ENCODE measurements at regions not wholly inside any gene's neighbourhood (a gene's known extent, or its start where the extent isn't known, plus 50 kb on each side); places are given as distances from the start of the nearest gene placed in this dataset.

DNA sequence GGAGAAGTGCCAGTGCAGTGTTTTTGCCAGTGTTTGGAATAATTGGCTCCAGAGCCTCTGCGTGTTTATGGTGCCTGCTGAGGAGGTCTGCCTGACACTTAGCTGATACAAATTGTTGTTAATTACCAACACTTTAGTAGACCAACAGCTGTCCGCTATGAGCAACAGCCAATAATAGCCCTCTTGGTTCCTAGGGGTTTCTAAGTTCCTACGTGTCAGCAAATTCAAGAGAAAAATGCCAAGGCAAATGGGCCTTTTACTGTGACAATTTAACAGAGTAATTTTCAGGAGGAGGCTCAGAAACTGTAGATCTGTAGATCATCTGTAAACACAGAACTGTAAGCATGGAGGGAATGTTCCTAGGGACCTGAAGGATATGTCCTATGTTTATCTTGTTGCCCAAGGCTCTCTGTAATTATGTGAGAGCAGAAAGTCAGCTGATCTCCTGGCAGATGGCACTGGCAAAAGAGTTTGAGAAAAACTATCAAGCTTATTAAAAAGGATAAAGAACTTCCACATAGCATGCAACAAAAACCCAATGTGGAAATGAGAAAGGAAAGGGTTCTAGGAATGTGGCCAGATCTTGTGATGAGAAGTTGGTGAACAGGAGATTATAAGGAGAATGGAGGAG is 157.7 kb downstream of the GJA1 start:
- TF ChIP-seq, protein P1, sequence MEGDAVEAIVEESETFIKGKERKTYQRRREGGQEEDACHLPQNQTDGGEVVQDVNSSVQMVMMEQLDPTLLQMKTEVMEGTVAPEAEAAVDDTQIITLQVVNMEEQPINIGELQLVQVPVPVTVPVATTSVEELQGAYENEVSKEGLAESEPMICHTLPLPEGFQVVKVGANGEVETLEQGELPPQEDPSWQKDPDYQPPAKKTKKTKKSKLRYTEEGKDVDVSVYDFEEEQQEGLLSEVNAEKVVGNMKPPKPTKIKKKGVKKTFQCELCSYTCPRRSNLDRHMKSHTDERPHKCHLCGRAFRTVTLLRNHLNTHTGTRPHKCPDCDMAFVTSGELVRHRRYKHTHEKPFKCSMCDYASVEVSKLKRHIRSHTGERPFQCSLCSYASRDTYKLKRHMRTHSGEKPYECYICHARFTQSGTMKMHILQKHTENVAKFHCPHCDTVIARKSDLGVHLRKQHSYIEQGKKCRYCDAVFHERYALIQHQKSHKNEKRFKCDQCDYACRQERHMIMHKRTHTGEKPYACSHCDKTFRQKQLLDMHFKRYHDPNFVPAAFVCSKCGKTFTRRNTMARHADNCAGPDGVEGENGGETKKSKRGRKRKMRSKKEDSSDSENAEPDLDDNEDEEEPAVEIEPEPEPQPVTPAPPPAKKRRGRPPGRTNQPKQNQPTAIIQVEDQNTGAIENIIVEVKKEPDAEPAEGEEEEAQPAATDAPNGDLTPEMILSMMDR (conservative IDR thresholded peaks at IDR 0.05; ENCODE audit: low read depth, low read length): no peak
- no peak for TF ChIP-seq EZH2 (IDR thresholded peaks at IDR 0.05; ENCODE audit: low read length, unreplicated experiment)
- no peak for TF ChIP-seq EZH2phosphoT487 (IDR thresholded peaks at IDR 0.05; ENCODE audit: borderline replicate concordance, low read length)

Measured in PC-3 (cell line).